ENCODE measurements at regions not wholly inside any gene's neighbourhood (a gene's known extent, or its start where the extent isn't known, plus 50 kb on each side); places are given as distances from the start of the nearest gene placed in this dataset.
"Not testable (repeated sequence)": the region's sequence is repeated elsewhere in the genome, so short reads cannot be mapped to it uniquely, and the experiment has no call there.

DNA sequence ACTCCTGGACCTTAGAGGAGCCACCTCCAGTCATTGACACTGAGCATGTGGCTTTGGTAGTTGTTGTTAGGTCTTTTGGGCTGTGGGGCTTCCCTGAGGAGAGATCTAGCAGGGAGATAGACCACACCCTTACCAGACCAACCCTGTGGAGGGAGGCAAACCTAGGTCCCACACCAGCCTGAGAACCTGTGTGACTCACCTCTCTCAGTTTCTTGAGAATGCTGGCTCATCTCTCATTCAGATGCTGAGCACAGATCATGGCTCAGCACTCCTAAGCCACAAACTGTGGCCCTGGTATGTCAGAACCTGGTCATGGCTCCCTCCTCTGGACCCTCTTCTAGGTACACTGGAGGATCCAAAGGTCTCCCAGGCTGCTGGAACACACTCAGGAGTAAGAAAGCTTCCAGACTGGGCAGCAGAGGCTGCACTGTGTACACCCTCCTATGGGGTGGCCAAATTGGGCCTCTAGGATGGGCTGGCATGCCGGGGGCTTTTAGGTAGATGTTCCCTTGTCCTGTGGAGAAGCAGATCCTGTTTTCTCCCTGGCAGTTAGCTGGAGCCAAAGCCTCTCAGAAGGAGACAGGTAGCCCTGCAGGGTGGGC lies 1294.5 kb downstream of the KHDRBS2 start:
- DNase-seq (ENCODE audit: low spot score), result no peak

DNA sequence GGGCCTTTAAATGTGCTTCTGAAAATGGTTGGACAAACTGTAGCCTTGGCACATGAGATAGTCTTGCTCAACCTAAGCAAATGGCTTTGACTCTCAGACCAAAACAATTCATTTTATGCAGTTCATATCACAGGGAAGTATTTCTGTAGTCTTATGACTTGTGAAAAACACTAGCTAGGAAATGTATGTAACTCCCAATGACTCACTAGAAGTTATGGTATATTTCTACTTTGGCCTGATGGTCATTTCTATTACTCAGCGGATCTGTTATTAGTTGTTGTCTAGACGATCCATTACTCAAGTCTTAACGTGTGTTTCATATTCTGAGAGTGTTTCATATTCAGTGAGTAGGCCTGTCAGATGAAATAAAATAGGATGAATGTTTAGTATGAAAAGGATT lies 1333.5 kb downstream of the KHDRBS2 start:
- no peak for DNase-seq (ENCODE audit: low spot score)

DNA sequence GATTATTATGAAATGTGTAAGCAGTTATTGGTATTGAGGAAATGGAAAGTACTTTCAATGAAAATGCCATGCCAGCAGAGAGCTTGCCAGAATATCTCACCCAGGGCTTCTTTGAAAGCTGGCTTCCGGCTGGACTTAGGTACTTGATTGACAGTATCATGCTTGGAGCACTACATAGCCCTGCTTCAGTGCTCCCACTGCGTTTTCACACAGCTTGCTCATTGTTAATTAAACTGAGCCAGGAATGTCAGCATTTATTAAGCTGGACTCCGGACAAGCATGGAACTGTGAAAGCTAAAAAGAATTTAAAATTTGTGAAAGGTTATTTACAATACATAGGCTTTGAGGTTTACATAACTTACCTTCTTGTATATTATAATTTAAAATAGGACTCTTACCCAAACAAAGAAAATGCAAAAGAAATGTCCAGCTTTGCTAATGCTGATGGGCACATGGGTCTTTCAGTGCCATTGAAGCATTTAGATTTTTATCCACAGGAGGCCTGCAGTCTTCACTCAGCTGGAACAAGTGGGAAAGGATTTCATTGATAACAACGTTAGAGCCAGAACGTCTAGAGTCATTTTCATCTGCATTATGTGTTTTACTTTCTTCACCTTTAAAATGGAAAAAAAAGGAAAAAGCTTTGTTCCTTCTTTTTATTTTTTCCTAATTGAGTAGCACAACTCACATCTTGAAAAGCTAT lies 1335.7 kb downstream of the KHDRBS2 start:
- DNase-seq (ENCODE audit: low spot score), result not testable (repeated sequence)

DNA sequence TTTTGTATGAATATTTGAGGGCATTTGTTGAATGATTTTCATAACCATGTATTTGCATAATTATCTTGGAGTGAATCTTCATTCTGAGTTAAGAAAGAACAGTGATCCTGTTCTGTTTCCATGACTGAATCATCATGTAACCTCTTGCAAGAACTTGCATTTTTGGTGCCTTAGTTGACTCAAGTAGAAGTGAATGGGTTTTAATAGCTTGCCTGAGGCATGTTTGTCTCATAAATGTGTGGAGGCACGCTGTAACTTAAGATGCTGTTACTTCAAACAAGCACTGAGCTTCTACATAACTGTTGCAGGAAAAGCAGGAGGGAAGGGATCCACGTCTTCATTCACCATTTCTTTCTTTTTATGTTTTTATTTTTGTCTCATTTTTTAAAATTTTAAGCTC lies 1338.6 kb downstream of the KHDRBS2 start:
- not testable (repeated sequence) for DNase-seq (ENCODE audit: low spot score)

DNA sequence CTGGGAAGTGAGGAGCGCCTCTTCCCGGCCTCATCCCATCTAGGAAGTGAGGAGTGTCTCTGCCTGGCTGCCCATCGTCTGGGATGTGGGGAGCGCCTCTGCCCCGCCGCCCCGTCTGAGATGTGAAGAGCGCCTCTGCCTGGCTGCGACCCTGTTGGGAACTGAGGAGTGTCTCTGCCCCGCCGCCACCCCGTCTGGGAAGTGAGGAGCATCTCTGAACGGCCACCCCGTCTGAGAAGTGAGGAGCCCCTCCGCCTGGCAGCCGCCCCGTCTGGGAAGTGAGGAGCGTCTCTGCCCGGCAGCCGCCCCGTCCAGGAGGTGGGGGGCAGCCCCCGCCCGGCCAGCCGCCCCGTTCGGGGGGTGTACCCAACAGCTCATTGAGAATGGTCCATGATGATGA lies 1341.2 kb downstream of the KHDRBS2 start:
- DNase-seq (ENCODE audit: low spot score), result not testable (repeated sequence)

- DNase-seq (ENCODE audit: low spot score), result not testable (repeated sequence)
Observed at GRCh38 chr6:60935970-60936369, 1350.1 kb downstream of the KHDRBS2 start.

GRCh38 chr6:60919652-60920051 lies 1366.4 kb downstream of the KHDRBS2 start:
- not testable (repeated sequence) for DNase-seq (ENCODE audit: low spot score)

- DNase-seq (ENCODE audit: low spot score), result not testable (repeated sequence)
Observed at GRCh38 chr6:60903860-60904259, 1382.2 kb downstream of the KHDRBS2 start.

GRCh38 chr6:60893374-60893773 lies 1392.7 kb downstream of the KHDRBS2 start:
- DNase-seq (ENCODE audit: low spot score), result not testable (repeated sequence)

DNA sequence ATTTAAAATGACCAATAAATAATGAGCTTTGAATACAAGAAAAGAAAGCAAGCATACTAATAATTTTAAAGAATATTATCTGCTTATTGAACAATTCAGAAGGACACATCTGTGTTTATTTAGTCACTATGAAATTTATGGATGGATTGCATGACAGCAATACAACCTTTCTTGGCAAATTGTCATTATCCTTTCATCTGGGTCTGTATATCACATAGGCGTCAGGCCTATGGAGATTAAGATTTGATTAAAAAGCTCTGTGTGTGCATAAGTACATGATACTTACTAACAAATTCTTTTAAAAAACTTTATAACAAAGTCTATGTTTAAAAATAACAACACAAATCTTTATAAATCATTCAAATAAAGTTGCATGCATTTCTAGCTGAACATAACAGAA lies 1394.4 kb downstream of the KHDRBS2 start:
- DNase-seq (ENCODE audit: low spot score), result no peak

GRCh38 chr6:60877396-60877795 lies 1408.6 kb downstream of the KHDRBS2 start:
- not testable (repeated sequence) for DNase-seq (ENCODE audit: low spot score)

DNA sequence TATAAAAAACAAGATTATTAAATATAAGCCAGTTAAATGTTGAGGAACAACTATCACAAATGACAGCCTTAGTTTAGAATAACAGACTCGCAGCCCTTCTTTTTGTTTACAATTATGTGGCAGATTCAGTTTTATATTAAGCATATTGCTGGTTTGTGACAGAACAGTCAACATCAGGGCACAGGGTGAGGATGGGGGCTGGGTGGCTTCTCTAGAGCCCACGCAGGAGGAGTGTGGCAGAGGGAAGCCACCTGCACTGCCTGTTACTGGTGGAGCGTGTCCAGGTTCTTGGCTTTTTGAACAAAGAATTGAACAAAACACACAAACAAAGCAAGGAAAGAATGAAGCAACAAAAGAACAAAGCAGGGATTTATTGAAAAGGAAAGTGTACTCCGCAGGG lies 1415.2 kb downstream of the KHDRBS2 start:
- not testable (repeated sequence) for DNase-seq (ENCODE audit: low spot score)

DNA sequence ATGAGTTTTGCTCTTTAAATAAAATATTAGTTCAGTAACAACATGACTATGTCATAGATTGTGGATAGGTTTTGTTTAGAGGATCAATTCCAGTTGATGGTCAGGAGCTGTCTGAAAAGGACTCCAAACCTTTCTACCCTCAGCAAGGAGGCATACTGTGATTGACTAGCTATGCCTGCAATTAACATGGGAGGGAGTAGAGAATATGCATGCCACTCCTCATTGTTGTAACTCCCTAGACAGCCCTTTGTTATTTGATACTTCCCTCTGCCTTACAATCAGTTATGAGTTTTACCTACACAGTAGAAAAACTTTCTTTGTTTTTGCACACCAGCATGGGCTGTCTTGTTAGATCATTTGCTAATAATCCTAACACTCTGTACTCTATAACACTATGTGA lies 1418.5 kb downstream of the KHDRBS2 start:
- DNase-seq (ENCODE audit: low spot score), result no peak

GRCh38 chr6:60843175-60843982 lies 1442.6 kb downstream of the KHDRBS2 start:
- peak; percentile 10 for DNase-seq (ENCODE audit: low spot score)

GRCh38 chr6:60830726-60831125 lies 1455.3 kb downstream of the KHDRBS2 start:
- DNase-seq (ENCODE audit: low spot score), result not testable (repeated sequence)

DNA sequence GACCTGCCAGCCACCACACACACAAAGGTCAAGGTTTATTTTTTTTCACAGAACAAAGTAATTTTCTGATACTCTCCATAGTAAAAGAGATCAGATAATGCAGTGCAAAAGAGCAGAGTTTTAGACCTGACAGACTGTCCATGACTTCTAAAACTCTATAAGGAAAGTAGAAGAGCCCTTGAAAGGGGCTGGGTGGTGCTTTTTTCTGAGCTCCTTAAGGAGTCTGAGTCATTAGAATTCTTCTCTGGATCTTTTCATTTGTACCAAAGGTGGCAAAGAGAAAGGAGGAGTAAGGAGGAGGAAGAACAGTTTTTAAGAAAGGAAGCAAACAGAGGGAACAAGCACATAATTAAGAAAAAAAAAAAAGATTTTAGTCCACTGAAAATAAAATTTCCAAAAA lies 1463.4 kb downstream of the KHDRBS2 start:
- not testable (repeated sequence) for DNase-seq (ENCODE audit: low spot score)

DNA sequence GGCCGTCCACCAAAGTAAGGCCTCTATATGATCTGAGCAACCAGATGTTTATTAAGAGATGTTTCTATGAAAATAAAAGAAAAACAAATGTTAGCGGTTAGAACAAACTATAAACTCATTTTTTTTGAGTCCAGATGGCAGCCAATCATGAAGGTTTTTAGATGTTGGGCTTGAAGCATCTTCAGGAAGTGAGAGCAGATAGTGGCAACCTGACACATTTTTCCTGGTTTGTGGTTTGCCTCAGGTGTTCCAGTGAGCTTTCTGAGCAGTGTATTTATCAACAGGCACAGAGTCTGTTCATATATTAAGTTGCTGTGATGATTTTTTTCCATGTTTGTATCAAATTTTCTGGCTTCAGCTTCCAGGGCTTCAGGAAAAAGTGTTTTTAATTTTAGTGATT lies 1468.0 kb downstream of the KHDRBS2 start:
- not testable (repeated sequence) for DNase-seq (ENCODE audit: low spot score)

- DNase-seq (ENCODE audit: low spot score), result not testable (repeated sequence)
Observed at GRCh38 chr6:60814784-60815183, 1471.2 kb downstream of the KHDRBS2 start.

GRCh38 chr6:60813897-60814596 lies 1472.0 kb downstream of the KHDRBS2 start:
- DNase-seq (ENCODE audit: low spot score), result not testable (repeated sequence)

- not testable (repeated sequence) for DNase-seq (ENCODE audit: low spot score)
Observed at GRCh38 chr6:60810216-60810615, 1475.8 kb downstream of the KHDRBS2 start.

DNA sequence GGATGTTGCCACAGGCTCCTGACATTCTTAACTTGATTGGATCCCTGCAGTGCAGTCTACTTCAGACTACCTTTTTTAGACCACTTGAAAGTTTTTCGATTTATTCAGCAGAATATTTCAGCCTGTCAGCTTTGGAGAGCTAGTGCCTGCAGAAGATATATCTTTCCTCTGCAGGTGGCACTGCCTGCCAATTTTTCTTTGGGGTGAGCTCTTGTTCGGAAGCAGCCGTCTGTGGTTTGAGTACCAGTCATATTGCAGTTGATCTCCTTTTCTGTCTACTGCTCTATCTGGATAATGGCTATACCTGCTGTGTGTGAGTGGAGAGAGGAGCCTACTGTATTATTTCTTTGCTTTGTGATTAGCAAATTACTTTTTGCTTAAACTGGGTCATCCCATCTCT lies 1486.9 kb downstream of the KHDRBS2 start:
- peak; percentile 3 for DNase-seq (ENCODE audit: low spot score)

DNA sequence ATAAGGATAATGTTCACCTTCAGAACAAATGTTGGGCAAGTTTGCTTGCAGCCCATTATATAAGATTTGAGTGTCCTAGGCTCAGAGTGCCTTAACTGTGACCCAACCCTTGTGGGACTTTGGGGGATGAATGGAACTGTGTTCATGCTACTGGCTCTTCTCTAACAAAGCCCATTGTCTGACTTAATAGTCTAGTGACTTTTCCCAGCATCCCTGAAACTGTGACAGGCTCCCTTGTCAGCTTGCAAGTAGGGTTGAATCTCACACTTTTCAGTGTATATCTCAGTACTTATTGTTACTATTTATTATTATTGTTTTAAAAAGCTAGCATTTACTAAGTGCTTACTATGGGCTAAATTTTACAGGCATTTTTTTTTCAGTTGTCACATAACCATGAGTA lies 1488.2 kb downstream of the KHDRBS2 start:
- not testable (repeated sequence) for DNase-seq (ENCODE audit: low spot score)

Data from HT-29 (cell line).